Osteocyte (in vitro differentiated cells): ENCODE measurements at regions not wholly inside any gene's neighbourhood (a gene's known extent, or its start where the extent isn't known, plus 50 kb on each side); places are given as distances from the start of the nearest gene placed in this dataset.

Source experiments
- DNase-seq: peaks from one replicate; pipeline ENCODE4 v3.0.0; 2021; ENCODE audit warnings: mixed read lengths; ENCODE audit not compliant: unreplicated experiment; ENCODE audit errors: extremely low spot score
- H3K27ac Mint-ChIP-seq: one replicate; pipeline ENCODE4 v1.8.0; 2021; ENCODE audit warnings: mild to moderate bottlenecking, mixed read lengths; ENCODE audit not compliant: unreplicated experiment
- H3K27me3 Mint-ChIP-seq: one replicate; pipeline ENCODE4 v1.8.0; 2021; ENCODE audit warnings: mixed read lengths; ENCODE audit not compliant: unreplicated experiment
- H3K36me3 Mint-ChIP-seq: one replicate; pipeline ENCODE4 v1.8.0; 2021; ENCODE audit warnings: mixed read lengths; ENCODE audit not compliant: unreplicated experiment
- H3K4me1 Mint-ChIP-seq: one replicate; pipeline ENCODE4 v1.8.0; 2021; ENCODE audit warnings: mixed read lengths; ENCODE audit not compliant: unreplicated experiment
- H3K4me3 Mint-ChIP-seq: one replicate; pipeline ENCODE4 v1.8.0; 2021; ENCODE audit warnings: mild to moderate bottlenecking, moderate library complexity, mixed read lengths; ENCODE audit not compliant: unreplicated experiment
- H3K9me3 Mint-ChIP-seq: one replicate; pipeline ENCODE4 v1.8.0; 2021; ENCODE audit warnings: mixed read lengths; ENCODE audit not compliant: unreplicated experiment
- CTCF ChIP-seq: fragments of 200-600 bp; sonication (generic); IDR thresholded peaks from 2 replicates; pipeline ENCODE4 v1.5.0; 2021; ENCODE audit warnings: antibody characterized with exemption, mild to moderate bottlenecking, moderate library complexity

GRCh38 chr12:114269153-114269552, 136.8 kb downstream of the TBX5 start:
- DNase-seq = no peak
- Mint-ChIP-seq H3K27ac (no peak overlapping the region), H3K27me3 (no peaks in the 10 kb centered on the region), H3K9me3 (no peaks in the 10 kb centered on the region), H3K4me3 (no peak overlapping the region), H3K36me3 (no peaks in the 10 kb centered on the region), H3K4me1 (no peaks in the 10 kb centered on the region)
- TF ChIP-seq CTCF = no peak

GRCh38 chr12:114266536-114266935, 139.4 kb downstream of the TBX5 start:
- H3K4me1 Mint-ChIP-seq = no peaks in the 10 kb centered on the region
- no peaks in the 10 kb centered on the region for H3K36me3 Mint-ChIP-seq
- no peak for TF ChIP-seq CTCF
- peaks cover 15% of the 10 kb centered on the region for H3K9me3 Mint-ChIP-seq
- H3K27me3 Mint-ChIP-seq = no peaks in the 10 kb centered on the region
- no peak overlapping the region for H3K27ac Mint-ChIP-seq
- H3K4me3 Mint-ChIP-seq = no peak overlapping the region
- DNase-seq = no peak

GRCh38 chr12:114265036-114265435, 140.9 kb downstream of the TBX5 start:
- TF ChIP-seq CTCF = no peak
- Mint-ChIP-seq H3K4me1 (no peaks in the 10 kb centered on the region), H3K9me3 (peaks cover 28% of the 10 kb centered on the region), H3K36me3 (no peaks in the 10 kb centered on the region), H3K4me3 (no peak overlapping the region), H3K27me3 (no peaks in the 10 kb centered on the region), H3K27ac (no peak overlapping the region)
- no peak for DNase-seq

- no peaks in the 10 kb centered on the region for H3K4me1 Mint-ChIP-seq
- peaks cover 36% of the 10 kb centered on the region for H3K9me3 Mint-ChIP-seq
- no peaks in the 10 kb centered on the region for H3K27me3 Mint-ChIP-seq
Observed at GRCh38 chr12:114263056-114263805, 142.7 kb downstream of the TBX5 start.

GRCh38 chr12:114257687-114258086, 148.3 kb downstream of the TBX5 start:
- H3K36me3 Mint-ChIP-seq = no peaks in the 10 kb centered on the region
- no peak for TF ChIP-seq CTCF
- H3K27me3 Mint-ChIP-seq = no peaks in the 10 kb centered on the region
- no peak overlapping the region for H3K27ac Mint-ChIP-seq
- peaks cover 60% of the 10 kb centered on the region for H3K9me3 Mint-ChIP-seq
- no peak overlapping the region for H3K4me3 Mint-ChIP-seq
- H3K4me1 Mint-ChIP-seq = no peaks in the 10 kb centered on the region
- DNase-seq = no peak

More at GRCh38 chr12:114263056-114263805, 142.7 kb downstream of the TBX5 start:
- Mint-ChIP-seq H3K27ac (no peak overlapping the region), H3K4me3 (no peak overlapping the region), H3K36me3 (no peaks in the 10 kb centered on the region)
- no peak for TF ChIP-seq CTCF
- DNase-seq = no peak
